ENCODE measurements at regions not wholly inside any gene's neighbourhood (a gene's known extent, or its start where the extent isn't known, plus 50 kb on each side); places are given as distances from the start of the nearest gene placed in this dataset.

GRCh38 chr3:184441202-184441900, 61.5 kb downstream of the CHRD start:
- TF ChIP-seq POLR2A (IDR thresholded peaks at IDR 0.05; ENCODE audit: low read length) (no peak), GATA1 (IDR thresholded peaks at IDR 0.05; ENCODE audit: low read depth, low read length) (no peak)
